T-helper 9 cell (primary cell): ENCODE measurements at regions not wholly inside any gene's neighbourhood (a gene's known extent, or its start where the extent isn't known, plus 50 kb on each side); places are given as distances from the start of the nearest gene placed in this dataset.

Experiments
- DNase-seq: peaks from one replicate; pipeline ENCODE4 v3.0.0-alpha.2; 2020

DNA sequence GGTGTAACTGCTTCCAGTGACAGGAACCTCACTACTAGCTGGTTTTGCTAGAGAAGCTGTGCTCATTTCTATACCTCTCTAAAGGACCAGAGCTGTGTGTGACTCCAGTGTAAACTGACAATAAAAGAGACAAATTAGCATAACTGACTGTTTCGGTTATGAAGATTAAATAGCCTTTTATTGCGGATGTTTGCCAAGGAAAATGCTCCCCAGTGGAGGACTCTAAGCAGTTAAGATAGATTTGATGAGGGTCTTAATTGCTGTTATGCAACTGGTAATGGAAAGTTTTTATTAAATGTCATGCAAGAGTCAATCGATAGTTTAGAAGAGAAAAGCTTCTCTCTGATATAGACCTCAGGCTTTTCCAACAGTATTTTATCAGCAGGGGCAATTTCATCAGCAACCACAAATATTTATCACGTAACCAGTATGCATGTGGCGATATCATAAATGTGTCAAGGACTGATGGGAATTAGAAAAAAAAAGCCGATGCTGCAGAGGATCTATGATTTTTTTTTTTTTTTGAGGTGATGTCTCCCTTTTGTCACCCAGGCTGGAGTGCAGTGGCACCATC, 275.2 kb upstream of the DMAC1 start:
- DNase-seq: no peak

DNA sequence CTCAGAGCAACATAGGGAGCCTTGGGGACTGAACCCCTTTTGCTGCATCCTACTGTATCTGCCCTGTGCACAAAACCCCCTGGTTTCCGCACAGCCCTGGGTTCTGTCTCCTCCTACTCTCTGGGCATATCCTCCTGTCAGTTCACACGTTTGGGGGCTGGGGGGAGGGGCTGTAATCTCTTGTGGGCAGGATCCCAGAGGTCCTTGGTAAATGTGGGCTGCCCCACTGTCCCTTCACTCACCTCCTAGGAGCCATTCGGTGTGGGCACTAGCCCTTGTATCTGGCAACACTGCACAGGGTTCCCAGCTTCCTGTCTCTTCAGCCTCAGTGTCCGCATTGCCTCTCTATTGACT, 271.8 kb upstream of the DMAC1 start:
- DNase-seq: no peak

DNA sequence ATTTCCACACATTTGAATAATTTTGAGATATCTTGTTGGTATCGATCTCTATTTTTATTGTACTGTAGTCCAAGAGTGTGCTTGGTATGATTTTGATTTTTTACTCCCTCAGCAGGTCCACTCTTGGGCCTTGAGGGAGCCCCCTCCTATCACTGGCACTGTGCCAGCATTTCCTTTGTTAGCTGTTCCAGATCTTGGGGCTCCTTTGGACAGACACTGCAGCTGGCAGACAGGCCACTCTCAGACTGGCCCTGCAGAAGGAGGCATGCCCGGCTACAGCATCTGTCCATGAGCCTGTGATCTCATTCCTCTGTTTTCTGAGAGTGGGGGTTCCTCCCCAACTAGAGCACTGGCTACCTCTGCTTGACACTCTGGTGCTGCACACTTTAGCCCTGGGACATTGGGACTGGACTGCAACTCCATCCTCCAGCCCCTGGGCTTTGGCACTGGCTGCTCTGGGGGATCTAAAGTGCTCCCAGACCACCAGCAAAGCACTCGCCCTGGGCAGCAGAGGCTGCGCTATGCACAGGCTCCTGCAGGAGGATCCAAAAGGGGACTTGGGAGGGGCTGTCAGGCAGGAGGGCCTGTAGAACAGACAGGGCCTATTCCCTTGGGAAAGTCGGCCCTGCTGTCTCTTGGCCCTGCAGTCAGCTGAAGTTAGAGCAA, 271.3 kb upstream of the DMAC1 start:
- DNase-seq: no peak

GRCh38 chr9:8062459-8062858, 262.9 kb upstream of the DMAC1 start:
- DNase-seq: no peak

- no peak for DNase-seq
These were observed 253.9 kb upstream of the DMAC1 start for GRCh38 chr9:8053501-8053900.

DNA sequence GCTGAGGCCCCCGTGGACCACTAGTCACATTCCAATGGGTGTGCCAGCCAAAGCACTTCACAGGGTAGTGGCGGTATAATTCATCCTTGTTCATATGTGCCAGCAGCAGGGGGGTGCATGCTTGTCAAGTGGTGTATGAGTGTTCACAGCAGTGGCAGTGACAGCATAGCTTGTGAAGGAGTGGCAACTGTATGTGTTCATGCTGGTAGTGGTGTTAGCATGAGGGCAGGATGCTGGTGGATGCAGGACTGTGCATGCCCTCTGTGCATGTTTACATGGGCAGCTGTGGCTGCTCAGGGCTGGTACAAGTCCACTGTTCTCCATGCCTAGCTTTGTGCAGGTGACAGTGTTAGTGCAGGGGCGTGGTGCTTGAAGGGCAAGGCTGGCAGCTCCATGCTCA, 253.4 kb upstream of the DMAC1 start:
- no peak for DNase-seq

DNA sequence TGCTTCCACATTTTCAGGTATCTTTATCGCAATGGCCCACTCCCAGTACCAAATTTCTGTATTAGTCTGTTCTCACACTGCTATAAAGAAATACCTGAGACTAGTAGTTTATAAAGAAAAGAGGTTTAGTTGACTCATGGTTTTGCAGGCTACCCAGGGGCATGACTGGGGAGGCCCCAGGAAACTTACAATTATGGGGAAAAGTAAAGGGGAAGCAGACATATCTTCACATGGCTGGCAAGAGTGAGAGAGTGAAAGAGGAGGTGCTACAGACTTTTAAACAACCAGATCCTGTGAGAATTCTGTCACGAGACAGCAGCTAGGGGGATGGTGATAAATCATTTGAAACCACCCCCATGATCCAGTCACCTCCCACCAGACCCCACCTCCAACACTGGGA, 238.2 kb upstream of the DMAC1 start:
- DNase-seq: no peak

DNA sequence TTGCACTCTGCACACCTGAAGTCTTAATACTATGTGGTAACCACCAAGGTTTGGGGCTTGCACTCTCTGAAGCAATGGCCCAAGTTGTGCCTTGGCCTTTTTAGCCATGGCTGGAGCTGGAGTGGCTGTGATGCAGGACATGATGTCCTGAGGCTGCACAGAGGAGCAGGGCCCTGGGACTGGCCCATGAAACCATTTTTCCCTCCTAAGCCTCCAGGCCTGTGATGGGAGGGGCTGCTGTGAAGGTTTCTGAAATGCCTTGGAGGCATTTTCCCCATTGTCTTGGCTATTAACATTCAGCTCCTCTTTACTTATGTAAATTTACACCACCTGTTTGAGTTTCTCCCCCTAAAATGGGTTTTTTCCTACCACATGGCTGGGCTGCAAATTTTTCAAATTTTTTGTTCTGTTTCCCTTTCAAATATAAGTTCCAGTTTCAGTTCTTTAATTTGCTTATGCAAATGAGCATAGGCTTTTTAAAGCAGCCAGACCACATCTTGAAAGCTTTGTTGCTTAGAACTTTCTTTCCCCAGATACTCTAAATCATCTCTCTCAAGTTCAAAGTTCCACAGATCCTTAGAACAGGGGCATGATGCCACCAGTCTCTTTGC, 237.4 kb upstream of the DMAC1 start:
- DNase-seq: no peak

GRCh38 chr9:8033794-8034193, 234.2 kb upstream of the DMAC1 start:
- DNase-seq: no peak

DNA sequence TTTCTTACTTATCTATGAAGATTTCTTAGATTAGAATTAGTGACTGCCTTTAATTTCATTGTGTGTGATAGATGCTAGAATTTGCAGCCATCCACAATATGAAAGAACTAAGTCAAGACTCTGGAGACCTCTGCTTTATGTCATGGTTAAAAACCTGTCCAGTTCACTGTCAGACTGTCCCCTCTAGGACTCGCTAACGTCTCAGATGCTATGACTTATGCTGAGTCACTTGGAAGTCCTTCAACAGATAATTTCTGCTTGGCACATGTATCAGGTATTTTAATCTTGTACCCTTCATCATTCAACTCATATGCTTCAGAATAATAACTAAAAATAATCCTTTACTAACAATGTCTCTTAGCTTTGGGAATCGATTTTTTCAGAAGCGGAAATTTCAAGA, 230.5 kb upstream of the DMAC1 start:
- DNase-seq: no peak

DNA sequence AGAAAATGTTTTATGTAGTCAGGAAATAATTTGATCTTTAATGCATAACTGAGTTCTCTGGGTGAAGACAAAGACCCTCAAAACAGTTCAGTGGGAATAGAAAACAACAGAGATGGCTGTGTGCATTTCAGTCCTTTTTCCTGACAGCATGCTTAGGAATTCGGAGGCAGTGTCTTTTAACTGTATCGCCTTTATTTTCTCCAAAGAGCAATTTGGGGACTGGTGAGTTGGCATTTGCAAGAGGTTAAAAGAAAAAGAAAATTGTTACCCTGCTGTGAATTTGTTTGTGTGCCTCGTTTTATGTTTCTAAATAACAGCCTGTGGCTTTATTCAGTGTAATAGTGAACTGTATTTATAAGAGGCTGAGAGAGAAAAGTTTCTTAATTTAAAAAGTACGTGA, 227.8 kb upstream of the DMAC1 start:
- DNase-seq: no peak

- DNase-seq: no peak
These were observed 226.0 kb upstream of the DMAC1 start for GRCh38 chr9:8025551-8025950.

DNA sequence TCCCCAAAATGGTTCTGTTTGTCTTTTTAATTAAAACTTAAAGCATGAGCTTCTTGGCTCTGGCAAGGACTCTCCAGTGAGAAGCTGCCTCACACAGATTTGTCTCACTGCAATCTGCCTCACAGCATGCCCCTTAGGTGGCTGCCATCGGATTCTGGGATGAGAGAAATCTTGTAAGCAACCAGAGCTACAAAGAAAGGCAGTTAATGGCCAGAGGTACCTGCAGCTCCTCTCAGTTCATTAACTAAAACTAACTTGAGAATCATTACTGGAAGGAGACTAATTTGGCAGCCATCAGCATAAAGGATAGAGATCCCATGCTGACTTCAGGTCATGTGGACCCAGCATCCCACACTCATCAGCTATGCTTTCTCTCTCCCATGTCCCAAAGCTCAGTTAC, 220.6 kb upstream of the DMAC1 start:
- DNase-seq: no peak

- no peak for DNase-seq
These were observed 220.1 kb upstream of the DMAC1 start for GRCh38 chr9:8019636-8020035.

- DNase-seq: no peak
These were observed 215.6 kb upstream of the DMAC1 start for GRCh38 chr9:8014997-8015682.

- DNase-seq: no peak
These were observed 213.4 kb upstream of the DMAC1 start for GRCh38 chr9:8012986-8013385.

DNA sequence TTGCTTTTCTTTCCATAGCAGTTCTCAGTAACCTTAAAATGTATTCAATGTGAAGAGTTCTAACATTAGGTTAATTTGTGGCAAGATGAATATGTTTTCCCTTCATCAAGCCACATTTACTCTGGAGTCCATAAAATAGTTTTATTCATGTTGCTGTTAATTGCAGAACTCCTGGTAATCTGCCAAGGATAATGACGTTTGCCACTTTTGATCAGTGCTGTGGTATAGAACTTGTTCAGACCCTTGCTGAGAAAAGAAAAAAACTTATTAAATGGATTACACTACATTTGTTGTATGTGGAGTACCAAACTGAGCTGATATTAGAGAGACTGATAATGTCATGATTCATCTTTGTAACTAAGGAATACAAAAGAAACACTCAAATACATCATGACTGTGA, 212.4 kb upstream of the DMAC1 start:
- DNase-seq: no peak

DNA sequence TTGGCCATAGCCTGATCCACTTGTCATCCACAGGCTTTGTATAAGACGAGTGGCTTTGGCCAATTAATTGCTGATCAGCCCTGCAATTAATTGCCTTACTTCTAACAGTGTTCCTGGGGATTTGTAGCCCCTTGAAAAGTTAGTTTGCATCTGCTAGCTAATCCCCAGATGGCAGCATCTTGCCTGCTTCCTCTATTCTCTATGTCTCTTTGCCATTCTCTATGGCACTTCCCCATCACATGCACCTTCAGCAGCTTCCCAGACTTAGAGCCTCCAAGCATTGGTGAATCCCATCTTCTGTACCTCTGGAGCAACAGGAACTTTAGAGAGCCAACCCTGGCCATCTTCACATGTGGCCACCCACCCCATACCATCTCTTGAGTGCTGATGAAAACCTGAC, 197.0 kb upstream of the DMAC1 start:
- no peak for DNase-seq

GRCh38 chr9:7988644-7989280, 189.2 kb upstream of the DMAC1 start:
- DNase-seq: no peak

- DNase-seq: no peak
These were observed 185.1 kb upstream of the DMAC1 start for GRCh38 chr9:7984692-7985091.

DNA sequence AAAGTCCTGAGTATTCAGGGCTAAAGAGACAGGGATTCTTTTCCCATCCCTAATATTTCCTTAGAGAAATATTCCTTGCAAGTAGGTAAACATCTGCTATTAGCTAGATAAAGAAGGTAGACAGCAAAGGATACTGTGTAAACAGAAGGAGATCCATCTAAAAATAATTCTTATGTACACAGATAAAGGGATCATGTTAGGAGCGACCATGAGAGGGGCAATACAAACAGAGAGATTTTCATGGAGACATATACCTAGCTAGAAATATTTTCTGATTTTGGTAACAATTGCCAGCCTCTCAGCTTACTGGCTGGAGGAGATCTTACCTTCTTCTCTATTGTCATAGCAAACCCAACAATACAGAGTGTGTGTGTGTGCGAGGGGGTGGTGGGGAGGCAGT, 184.6 kb upstream of the DMAC1 start:
- DNase-seq: no peak

GRCh38 chr9:7983490-7983889, 183.9 kb upstream of the DMAC1 start:
- DNase-seq: no peak

DNA sequence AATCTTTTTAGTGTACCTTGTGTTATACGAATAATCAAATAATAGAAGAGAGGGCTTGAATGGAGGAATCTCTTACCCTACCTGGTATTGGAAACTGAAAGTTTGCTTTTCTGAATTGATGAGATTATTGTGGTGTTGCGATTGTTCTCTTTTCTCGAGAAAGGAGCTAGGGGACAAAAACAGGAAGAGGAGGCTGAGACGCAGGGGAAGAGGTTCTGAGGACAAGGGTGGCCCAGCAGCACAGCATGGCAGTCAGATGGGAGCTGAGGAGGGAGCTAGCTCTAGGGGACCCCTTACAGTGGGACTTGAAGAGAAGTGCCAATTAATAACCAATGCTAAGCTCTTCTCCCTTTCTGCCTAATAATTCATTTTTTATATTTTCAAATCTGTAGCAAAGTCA, 183.3 kb upstream of the DMAC1 start:
- DNase-seq: no peak
